Epithelial cell of esophagus (primary cell): ENCODE measurements at regions not wholly inside any gene's neighbourhood (a gene's known extent, or its start where the extent isn't known, plus 50 kb on each side); places are given as distances from the start of the nearest gene placed in this dataset.
A peak's percentile ranks its signal among the peaks of the same experiment; 100 is the strongest.

Experiments used
- DNase-seq: peaks from one replicate; pipeline ENCODE4 v3.0.0; 2010; ENCODE audit warnings: low read depth
- H3K4me3 ChIP-seq: 2 replicates; pipeline ENCODE4 v1.5.1; 2011; ENCODE audit warnings: mild to moderate bottlenecking, low read length, control low read depth
- TF ChIP-seq, protein P1 (sequence below): IDR thresholded peaks from 2 replicates; pipeline ENCODE4 v1.5.1; 2011; ENCODE audit warnings: low read depth, mild to moderate bottlenecking, low read length, control low read depth, inconsistent platforms; ENCODE audit not compliant: insufficient read depth; ENCODE audit errors: missing control alignments

DNA sequence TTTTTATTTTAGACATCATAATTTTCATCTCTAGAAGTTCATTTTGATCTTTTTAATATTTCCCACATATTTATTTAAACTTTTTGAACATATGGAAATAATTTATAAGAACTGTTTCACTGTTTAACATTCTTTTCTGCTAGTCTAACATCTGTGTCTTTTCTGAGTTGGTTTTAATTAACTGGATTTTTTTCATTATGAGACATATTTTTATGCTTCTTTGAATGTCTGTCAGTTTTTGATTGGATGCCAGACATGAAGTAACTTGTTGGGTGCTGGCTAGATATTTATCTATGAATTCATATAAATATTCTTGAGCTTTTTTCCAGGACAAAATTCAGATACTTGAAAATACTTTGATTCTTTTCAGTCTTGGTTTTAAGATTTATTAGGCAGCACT, 317.8 kb upstream of the NCAM1 start:
- TF ChIP-seq, protein P1, sequence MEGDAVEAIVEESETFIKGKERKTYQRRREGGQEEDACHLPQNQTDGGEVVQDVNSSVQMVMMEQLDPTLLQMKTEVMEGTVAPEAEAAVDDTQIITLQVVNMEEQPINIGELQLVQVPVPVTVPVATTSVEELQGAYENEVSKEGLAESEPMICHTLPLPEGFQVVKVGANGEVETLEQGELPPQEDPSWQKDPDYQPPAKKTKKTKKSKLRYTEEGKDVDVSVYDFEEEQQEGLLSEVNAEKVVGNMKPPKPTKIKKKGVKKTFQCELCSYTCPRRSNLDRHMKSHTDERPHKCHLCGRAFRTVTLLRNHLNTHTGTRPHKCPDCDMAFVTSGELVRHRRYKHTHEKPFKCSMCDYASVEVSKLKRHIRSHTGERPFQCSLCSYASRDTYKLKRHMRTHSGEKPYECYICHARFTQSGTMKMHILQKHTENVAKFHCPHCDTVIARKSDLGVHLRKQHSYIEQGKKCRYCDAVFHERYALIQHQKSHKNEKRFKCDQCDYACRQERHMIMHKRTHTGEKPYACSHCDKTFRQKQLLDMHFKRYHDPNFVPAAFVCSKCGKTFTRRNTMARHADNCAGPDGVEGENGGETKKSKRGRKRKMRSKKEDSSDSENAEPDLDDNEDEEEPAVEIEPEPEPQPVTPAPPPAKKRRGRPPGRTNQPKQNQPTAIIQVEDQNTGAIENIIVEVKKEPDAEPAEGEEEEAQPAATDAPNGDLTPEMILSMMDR, result no peak
- DNase-seq, result no peak
- H3K4me3 ChIP-seq, result no peak overlapping the region

DNA sequence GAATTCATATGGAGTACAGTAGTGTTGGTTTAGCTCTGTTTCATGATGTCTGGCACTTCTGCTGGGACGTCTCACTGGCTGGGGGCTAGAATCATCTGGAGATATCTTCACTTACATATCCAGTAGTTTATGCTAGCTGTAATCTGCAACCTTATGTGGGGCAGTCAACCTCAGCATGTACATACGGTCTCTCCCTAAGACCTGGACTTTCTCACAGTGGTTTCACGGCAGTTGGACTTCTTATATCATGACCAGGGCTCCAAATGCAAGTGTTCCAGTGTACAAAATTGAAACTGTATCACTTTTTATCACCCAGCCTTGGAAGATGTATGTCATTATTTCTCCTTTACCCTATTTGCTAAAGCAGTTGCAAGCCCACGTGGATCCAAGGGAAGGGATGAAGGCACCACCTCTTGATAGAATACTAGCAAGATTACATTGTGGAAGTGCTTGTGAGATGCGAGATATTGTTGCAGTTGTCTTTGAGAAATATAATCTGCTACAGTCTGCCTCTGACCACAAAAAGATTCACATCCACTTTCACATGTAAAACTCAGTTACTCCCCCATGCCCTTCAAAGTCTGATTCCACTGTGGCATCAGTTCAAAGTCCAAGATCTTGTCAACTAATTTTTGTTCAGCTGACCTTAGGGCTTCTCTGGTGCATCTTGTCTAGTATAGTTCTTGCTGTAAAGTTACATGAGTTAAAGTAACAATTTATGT, 316.6 kb upstream of the NCAM1 start:
- no peak overlapping the region for H3K4me3 ChIP-seq
- DNase-seq, result no peak
- TF ChIP-seq, protein P1, result no peak

DNA sequence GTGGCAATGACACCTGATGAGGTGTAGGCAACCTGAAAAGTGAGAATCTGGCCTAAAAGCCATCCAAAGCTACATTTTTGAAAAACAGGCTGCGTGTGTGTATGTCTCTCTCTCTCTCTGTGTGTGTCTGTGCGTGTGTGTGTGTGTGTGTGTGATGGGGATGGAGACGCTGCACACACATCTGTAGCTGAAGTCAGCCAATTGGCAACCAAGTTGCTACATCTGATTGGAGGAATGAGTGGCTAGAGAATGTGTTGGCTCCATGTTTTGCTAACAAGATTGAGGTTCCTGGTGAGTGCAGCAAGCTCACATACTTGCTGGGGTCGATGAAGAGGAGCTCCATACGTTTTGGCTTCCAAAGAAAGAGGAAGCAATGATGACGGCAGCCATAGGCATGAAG, 311.4 kb upstream of the NCAM1 start:
- DNase-seq, result no peak
- TF ChIP-seq, protein P1, result no peak
- no peak overlapping the region for H3K4me3 ChIP-seq

DNA sequence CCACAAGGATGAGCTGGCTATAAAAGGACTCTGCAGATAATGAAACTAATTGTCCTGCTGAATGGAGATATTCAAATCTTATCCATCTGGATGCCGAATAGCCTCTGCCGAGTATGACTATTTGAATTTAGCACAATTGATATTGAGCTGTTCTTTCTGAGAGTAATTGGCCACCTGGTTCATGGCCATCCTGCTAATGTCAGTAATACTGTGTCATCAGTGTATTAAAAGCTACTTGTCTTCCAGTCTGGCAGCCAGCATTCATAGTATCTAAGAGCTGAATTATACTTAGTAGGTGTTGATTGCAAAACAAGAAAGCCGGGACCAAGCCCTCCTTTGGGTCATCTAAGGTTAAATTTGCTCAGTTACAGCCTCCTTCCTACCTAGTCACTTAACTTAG, 310.7 kb upstream of the NCAM1 start:
- no peak for DNase-seq
- TF ChIP-seq, protein P1, result no peak

DNA sequence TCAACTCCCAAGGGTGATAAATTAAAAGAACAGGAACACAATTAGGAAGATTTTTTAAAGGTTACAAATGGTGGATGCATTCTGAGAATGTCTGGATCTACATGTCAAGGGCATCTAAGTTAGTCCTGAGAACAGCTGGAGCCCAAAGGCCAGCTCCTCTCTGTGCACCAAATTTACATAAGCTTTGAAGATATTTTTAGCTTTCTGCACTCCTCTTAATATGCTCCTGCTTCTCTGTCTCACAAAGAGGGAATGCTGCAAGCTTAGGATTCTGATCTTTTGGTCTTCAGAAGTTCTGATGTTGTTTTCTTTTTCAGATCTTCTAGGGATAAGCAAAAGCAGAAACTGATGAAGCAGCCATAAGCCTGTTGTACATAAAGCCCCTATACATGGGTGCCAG, 309.8 kb upstream of the NCAM1 start:
- no peak overlapping the region for H3K4me3 ChIP-seq
- TF ChIP-seq, protein P1, result no peak
- no peak for DNase-seq

More for the DNA sequence above, 310.7 kb upstream of the NCAM1 start:
- no peak overlapping the region for H3K4me3 ChIP-seq

DNA sequence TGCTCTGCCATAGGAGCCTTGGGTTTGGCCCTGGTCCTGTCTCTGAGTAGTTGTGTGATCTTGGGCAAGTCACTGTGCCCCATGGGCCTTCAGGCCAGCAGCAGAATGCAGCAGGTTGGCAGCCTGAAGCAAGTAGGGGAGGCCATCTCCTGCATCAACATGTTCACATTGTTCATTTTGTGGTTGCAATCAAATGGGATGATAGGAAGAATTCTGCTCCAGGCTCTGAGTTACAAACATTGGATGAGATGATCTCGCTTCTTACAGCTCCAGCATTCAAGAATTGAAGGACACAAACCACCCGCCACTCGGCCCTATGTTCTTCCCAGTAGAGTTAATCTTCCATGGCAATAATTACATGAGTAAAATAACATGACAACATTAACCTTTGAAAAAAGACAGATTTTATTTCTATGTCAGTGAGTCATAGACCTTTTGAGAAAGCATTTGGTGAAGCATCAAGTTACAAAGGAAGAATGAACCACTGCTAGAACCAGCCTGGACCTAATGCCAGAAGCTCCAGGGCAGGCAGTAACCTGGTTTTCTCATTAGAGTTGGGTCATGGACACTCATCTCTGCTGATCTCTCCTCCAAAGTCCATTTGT, 308.3 kb upstream of the NCAM1 start:
- DNase-seq, result peak; percentile 71
- no peak overlapping the region for H3K4me3 ChIP-seq
- TF ChIP-seq, protein P1, result no peak

DNA sequence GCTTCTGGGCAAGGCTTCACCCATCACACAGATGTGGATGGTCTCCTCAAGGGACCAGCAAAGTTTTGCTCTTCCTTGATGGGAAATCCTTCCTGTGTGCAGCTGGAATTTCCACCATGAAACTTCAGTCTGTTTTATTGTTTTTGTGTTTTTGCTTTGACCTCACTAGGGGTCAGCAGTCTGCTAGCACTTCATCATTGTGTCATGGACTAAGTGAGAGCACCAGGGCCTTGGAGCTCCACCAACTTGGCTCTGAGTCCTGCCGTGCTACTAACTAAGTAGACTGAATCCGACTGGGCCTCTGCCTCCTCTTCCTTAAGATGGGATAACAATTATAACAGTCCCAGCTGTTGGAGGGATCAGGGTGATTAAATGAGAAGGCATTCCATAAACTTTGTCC, 305.8 kb upstream of the NCAM1 start:
- TF ChIP-seq, protein P1, result no peak
- DNase-seq, result no peak
- no peak overlapping the region for H3K4me3 ChIP-seq
